ENCODE measurements at regions not wholly inside any gene's neighbourhood (a gene's known extent, or its start where the extent isn't known, plus 50 kb on each side); places are given as distances from the start of the nearest gene placed in this dataset.
"Not testable (repeated sequence)": the region's sequence is repeated elsewhere in the genome, so short reads cannot be mapped to it uniquely, and the experiment has no call there.

DNA sequence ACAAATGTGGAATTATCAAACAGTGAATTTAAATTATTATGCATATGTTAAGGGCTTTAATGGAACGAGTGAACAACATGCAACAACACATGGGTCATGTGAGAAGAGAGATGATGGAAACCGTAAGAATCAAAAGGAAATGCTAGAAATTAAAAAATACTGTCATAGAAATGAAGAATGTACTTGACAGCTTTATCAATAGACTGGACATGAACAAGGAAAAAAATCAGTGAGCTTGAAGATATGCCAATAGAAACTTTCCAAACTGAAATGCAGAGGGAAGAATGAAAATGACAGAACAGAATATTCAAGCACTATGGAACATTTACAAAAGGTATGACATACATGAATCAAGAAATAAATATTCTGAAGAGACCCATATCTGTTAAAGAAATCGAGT is 117.7 kb upstream of the KCNJ3 start (continued):
- TF ChIP-seq GTF2F1 (IDR thresholded peaks at IDR 0.05; ENCODE audit: low read depth, low read length) (no peak), PCBP1 (IDR thresholded peaks at IDR 0.05; ENCODE audit: low read depth, low read length, poor library complexity, severe bottlenecking) (no peak), MCM3 (IDR thresholded peaks at IDR 0.05) (no peak)
- TF ChIP-seq, protein P1, sequence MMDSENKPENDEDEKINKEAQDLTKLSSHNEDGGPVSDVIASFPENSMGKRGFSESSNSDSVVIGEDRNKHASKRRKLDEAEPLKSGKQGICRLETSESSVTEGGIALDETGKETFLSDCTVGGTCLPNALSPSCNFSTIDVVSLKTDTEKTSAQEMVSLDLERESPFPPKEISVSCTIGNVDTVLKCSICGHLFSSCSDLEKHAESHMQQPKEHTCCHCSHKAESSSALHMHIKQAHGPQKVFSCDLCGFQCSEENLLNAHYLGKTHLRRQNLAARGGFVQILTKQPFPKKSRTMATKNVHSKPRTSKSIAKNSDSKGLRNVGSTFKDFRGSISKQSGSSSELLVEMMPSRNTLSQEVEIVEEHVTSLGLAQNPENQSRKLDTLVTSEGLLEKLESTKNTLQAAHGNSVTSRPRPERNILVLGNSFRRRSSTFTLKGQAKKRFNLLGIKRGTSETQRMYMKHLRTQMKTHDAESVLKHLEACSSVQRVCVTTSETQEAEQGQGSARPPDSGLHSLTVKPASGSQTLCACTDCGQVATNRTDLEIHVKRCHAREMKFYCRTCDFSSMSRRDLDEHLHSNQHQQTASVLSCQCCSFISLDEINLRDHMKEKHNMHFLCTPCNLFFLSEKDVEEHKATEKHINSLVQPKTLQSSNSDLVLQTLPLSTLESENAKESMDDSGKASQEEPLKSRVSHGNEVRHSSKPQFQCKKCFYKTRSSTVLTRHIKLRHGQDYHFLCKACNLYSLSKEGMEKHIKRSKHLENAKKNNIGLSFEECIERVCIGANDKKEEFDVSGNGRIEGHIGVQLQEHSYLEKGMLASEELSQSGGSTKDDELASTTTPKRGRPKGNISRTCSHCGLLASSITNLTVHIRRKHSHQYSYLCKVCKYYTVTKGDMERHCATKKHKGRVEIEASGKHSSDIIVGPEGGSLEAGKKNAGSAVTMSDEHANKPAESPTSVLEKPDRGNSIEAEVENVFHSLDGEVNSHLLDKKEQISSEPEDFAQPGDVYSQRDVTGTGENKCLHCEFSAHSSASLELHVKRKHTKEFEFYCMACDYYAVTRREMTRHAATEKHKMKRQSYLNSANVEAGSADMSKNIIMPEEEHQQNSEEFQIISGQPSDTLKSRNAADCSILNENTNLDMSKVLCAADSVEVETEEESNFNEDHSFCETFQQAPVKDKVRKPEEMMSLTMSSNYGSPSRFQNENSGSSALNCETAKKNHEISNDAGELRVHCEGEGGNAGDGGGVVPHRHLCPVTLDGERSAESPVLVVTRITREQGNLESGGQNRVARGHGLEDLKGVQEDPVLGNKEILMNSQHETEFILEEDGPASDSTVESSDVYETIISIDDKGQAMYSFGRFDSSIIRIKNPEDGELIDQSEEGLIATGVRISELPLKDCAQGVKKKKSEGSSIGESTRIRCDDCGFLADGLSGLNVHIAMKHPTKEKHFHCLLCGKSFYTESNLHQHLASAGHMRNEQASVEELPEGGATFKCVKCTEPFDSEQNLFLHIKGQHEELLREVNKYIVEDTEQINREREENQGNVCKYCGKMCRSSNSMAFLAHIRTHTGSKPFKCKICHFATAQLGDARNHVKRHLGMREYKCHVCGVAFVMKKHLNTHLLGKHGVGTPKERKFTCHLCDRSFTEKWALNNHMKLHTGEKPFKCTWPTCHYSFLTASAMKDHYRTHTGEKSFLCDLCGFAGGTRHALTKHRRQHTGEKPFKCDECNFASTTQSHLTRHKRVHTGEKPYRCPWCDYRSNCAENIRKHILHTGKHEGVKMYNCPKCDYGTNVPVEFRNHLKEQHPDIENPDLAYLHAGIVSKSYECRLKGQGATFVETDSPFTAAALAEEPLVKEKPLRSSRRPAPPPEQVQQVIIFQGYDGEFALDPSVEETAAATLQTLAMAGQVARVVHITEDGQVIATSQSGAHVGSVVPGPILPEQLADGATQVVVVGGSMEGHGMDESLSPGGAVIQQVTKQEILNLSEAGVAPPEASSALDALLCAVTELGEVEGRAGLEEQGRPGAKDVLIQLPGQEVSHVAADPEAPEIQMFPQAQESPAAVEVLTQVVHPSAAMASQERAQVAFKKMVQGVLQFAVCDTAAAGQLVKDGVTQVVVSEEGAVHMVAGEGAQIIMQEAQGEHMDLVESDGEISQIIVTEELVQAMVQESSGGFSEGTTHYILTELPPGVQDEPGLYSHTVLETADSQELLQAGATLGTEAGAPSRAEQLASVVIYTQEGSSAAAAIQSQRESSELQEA (IDR thresholded peaks at IDR 0.05; ENCODE audit: low read depth) = no peak
- TF ChIP-seq, protein P2, sequence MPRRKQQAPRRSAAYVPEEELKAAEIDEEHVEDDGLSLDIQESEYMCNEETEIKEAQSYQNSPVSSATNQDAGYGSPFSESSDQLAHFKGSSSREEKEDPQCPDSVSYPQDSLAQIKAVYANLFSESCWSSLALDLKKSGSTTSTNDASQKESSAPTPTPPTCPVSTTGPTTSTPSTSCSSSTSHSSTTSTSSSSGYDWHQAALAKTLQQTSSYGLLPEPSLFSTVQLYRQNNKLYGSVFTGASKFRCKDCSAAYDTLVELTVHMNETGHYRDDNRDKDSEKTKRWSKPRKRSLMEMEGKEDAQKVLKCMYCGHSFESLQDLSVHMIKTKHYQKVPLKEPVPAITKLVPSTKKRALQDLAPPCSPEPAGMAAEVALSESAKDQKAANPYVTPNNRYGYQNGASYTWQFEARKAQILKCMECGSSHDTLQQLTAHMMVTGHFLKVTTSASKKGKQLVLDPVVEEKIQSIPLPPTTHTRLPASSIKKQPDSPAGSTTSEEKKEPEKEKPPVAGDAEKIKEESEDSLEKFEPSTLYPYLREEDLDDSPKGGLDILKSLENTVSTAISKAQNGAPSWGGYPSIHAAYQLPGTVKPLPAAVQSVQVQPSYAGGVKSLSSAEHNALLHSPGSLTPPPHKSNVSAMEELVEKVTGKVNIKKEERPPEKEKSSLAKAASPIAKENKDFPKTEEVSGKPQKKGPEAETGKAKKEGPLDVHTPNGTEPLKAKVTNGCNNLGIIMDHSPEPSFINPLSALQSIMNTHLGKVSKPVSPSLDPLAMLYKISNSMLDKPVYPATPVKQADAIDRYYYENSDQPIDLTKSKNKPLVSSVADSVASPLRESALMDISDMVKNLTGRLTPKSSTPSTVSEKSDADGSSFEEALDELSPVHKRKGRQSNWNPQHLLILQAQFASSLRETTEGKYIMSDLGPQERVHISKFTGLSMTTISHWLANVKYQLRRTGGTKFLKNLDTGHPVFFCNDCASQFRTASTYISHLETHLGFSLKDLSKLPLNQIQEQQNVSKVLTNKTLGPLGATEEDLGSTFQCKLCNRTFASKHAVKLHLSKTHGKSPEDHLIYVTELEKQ (CRISPR knock-in tag; IDR thresholded peaks at IDR 0.05) = no peak

DNA sequence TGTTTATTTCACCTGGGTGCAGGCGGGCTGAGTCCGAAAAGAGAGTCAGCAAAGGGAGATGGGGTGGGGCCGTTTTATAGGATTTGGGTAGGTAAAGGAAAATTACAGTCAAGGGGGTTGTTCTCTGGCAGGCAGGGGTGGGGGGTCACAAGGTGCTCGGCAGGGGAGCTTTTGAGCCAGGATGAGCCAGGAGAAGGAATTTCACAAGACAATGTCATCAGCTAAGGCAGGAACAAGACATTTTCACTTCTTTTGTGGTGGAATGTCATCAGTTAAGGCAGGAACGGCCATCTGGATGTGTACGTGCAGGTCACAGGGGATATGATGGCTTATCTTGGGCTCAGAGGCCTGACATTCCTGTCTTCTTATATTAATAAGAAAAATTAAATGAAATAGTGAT is 115.8 kb upstream of the KCNJ3 start:
- H2AFZ ChIP-seq (ENCODE audit: low read depth, low read length); H3K27ac ChIP-seq (ENCODE audit: extremely low read depth, low read depth, low read length); H3K4me2 ChIP-seq (ENCODE audit: insufficient read depth, low read length); H3K36me3 ChIP-seq (ENCODE audit: control insufficient read depth, insufficient read depth, low read length); H3K4me3 ChIP-seq; DNase-seq (ENCODE audit: extremely low read depth in 1 of 4, low spot score in 3 of 4); ATAC-seq; FAIRE-seq; H3K79me2 ChIP-seq (ENCODE audit: control insufficient read depth, insufficient read depth, low read length); H3K9me3 ChIP-seq (replicated peaks; ENCODE audit: control insufficient read depth, insufficient read depth, low read depth, low read length); H3K9ac ChIP-seq (ENCODE audit: insufficient read depth in 1 of 2, low read depth in 2 of 2, low read length in 2 of 2); H3K27me3 ChIP-seq (ENCODE audit: control insufficient read depth in 2 of 2, insufficient read depth in 2 of 2, low read length in 2 of 2); BruUV-seq (replicated peaks); H4K20me1 ChIP-seq (replicated peaks; ENCODE audit: control insufficient read depth, insufficient read depth, low read length); CTCF ChIA-PET (ENCODE audit: low intra/inter-chr PET ratio); in situ Hi-C loops (cut with MboI); POLR2A ChIA-PET; H3K9me1 ChIP-seq (ENCODE audit: control insufficient read depth, insufficient read depth, low read length); intact Hi-C loops (cut with micrococcal nuclease); H3K4me1 ChIP-seq (replicated peaks in 1 of 2; ENCODE audit: control insufficient read depth in 2 of 2, insufficient read depth in 2 of 2, low read length in 2 of 2): not testable (repeated sequence)
- 0% methylated on average over 6 of the region's 6 CpGs for WGBS (ENCODE audit: insufficient coverage, low coverage, missing lambda C conversion rate)

Data from K562 (cell line).